H9 (cell line): ENCODE measurements at regions not wholly inside any gene's neighbourhood (a gene's known extent, or its start where the extent isn't known, plus 50 kb on each side); places are given as distances from the start of the nearest gene placed in this dataset.

ENCODE experiments used
- DNase-seq: peaks from one replicate; pipeline ENCODE4 v3.0.0-alpha.2; 2017
- H2AFZ ChIP-seq: one replicate; pipeline ENCODE4 v1.6.1; 2013; ENCODE audit warnings: mild to moderate bottlenecking, low read length, control low read depth, moderate library complexity
- H2AK5ac ChIP-seq: 2 replicates; pipeline ENCODE4 v1.6.1; 2013; ENCODE audit warnings: low read length, control low read depth, mixed read lengths; ENCODE audit not compliant: insufficient read length
- H2BK120ac ChIP-seq: one replicate; pipeline ENCODE4 v1.6.1; 2013; ENCODE audit warnings: low read depth, mild to moderate bottlenecking, low read length, control low read depth, inconsistent platforms; ENCODE audit not compliant: poor library complexity, severe bottlenecking
- H2BK12ac ChIP-seq: 2 replicates; pipeline ENCODE4 v1.6.1; 2013; ENCODE audit warnings: low read length, control low read depth, mixed read lengths, low read depth; ENCODE audit not compliant: insufficient read length
- H2BK15ac ChIP-seq: 2 replicates; pipeline ENCODE4 v1.6.1; 2013; ENCODE audit warnings: low read depth, low read length, control low read depth
- H2BK20ac ChIP-seq: one replicate; pipeline ENCODE4 v1.6.1; 2013; ENCODE audit warnings: low read depth, mild to moderate bottlenecking, low read length, control low read depth, inconsistent platforms; ENCODE audit not compliant: poor library complexity, severe bottlenecking
- H2BK5ac ChIP-seq: 2 replicates; pipeline ENCODE4 v1.6.1; 2013; ENCODE audit warnings: low read length, control low read depth, mixed read lengths; ENCODE audit not compliant: insufficient read length
- H3K14ac ChIP-seq: 2 replicates; pipeline ENCODE4 v1.6.1; 2013; ENCODE audit warnings: low read length, control low read depth; ENCODE audit not compliant: insufficient read depth
- H3K18ac ChIP-seq: 2 replicates; pipeline ENCODE4 v1.6.1; 2013; ENCODE audit warnings: low read depth, mild to moderate bottlenecking, mixed read lengths, low read length, control low read depth; ENCODE audit not compliant: insufficient read length
- H3K23ac ChIP-seq: 2 replicates; pipeline ENCODE4 v1.6.1; 2013; ENCODE audit warnings: low read length, control low read depth, mixed read lengths, low read depth; ENCODE audit not compliant: insufficient read length
- H3K23me2 ChIP-seq: 2 replicates; pipeline ENCODE4 v1.6.1; 2013; ENCODE audit warnings: low read depth, mild to moderate bottlenecking, mixed read lengths, low read length, control low read depth; ENCODE audit not compliant: insufficient read length, poor library complexity, severe bottlenecking
- H3K27ac ChIP-seq: 2 replicates; pipeline ENCODE4 v1.5.1; 2013; ENCODE audit warnings: low read length, control low read depth, mixed read lengths, low read depth; ENCODE audit not compliant: insufficient read length
- H3K27me3 ChIP-seq: 2 replicates; pipeline ENCODE4 v1.6.1; 2013; ENCODE audit warnings: low read length, control low read depth, inconsistent platforms; ENCODE audit not compliant: insufficient read depth
- H3K4ac ChIP-seq: 2 replicates; pipeline ENCODE4 v1.6.1; 2013; ENCODE audit warnings: low read depth, mild to moderate bottlenecking, control low read depth, inconsistent platforms, low read length, moderate library complexity
- H3K4me1 ChIP-seq: 2 replicates; pipeline ENCODE4 v1.6.1; 2013; ENCODE audit warnings: low read length, control low read depth, inconsistent platforms; ENCODE audit not compliant: insufficient read depth
- H3K4me2 ChIP-seq: 2 replicates; pipeline ENCODE4 v1.6.1; 2013; ENCODE audit warnings: low read length, control low read depth, mixed read lengths; ENCODE audit not compliant: insufficient read length, insufficient read depth
- H3K56ac ChIP-seq: 2 replicates; pipeline ENCODE4 v1.6.1; 2013; ENCODE audit warnings: low read depth, mild to moderate bottlenecking, mixed read lengths, low read length, control low read depth; ENCODE audit not compliant: insufficient read length
- H3K79me1 ChIP-seq: 2 replicates; pipeline ENCODE4 v1.6.1; 2013; ENCODE audit warnings: low read depth, mild to moderate bottlenecking, moderate library complexity, low read length, control low read depth, inconsistent platforms; ENCODE audit not compliant: insufficient read depth, poor library complexity, severe bottlenecking
- H3K79me2 ChIP-seq: 2 replicates; pipeline ENCODE4 v1.6.1; 2013; ENCODE audit warnings: low read length, control low read depth, inconsistent platforms; ENCODE audit not compliant: insufficient read depth
- H3K9ac ChIP-seq: 2 replicates; pipeline ENCODE4 v1.6.1; 2013; ENCODE audit warnings: low read length, control low read depth, mixed read lengths; ENCODE audit not compliant: insufficient read length; ENCODE audit errors: extremely low read depth
- H3K9me3 ChIP-seq: one replicate; pipeline ENCODE4 v1.6.1; 2013; ENCODE audit warnings: low read depth, low read length, inconsistent platforms; ENCODE audit not compliant: control insufficient read depth
- H3T11ph ChIP-seq: one replicate; pipeline ENCODE4 v1.6.1; 2013; ENCODE audit warnings: mild to moderate bottlenecking, low read length, control low read depth, inconsistent platforms
- H4K20me1 ChIP-seq: one replicate; pipeline ENCODE4 v1.6.1; 2013; ENCODE audit not compliant: control insufficient read depth, insufficient read length, insufficient read depth
- H4K5ac ChIP-seq: 2 replicates; pipeline ENCODE4 v1.6.1; 2013; ENCODE audit warnings: low read depth, mild to moderate bottlenecking, mixed read lengths, low read length, control low read depth; ENCODE audit not compliant: insufficient read length
- H4K8ac ChIP-seq: replicated peaks from 2 replicates; pipeline ENCODE4 v1.6.1; 2013; ENCODE audit warnings: low read length, control low read depth, mixed read lengths, low read depth; ENCODE audit not compliant: insufficient read length
- H4K91ac ChIP-seq: 2 replicates; pipeline ENCODE4 v1.6.1; 2013; ENCODE audit warnings: low read depth, mild to moderate bottlenecking, moderate library complexity, mixed read lengths, low read length, control low read depth; ENCODE audit not compliant: insufficient read length
- H3K27ac Mint-ChIP-seq, 3 experiments: 2 replicates in 2 of 3; 3 replicates in 1 of 3; pipeline ENCODE4 v1.8.0; 2020 to 2021; ENCODE audit warnings: mixed read lengths in 3 of 3, mild to moderate bottlenecking in 1 of 3, moderate library complexity in 1 of 3
- H3K27me3 Mint-ChIP-seq: 2 replicates; pipeline ENCODE4 v1.8.0; 2021; ENCODE audit warnings: low read depth, mild to moderate bottlenecking, moderate library complexity, mixed read lengths
- H3K36me3 Mint-ChIP-seq, 3 experiments: 2 replicates in 2 of 3; 3 replicates in 1 of 3; pipeline ENCODE4 v1.8.0; 2020 to 2021; ENCODE audit warnings: low read depth in 3 of 3, mixed read lengths in 3 of 3; ENCODE audit not compliant: insufficient read depth in 1 of 3
- H3K4me1 Mint-ChIP-seq, 2 experiments: 2 replicates each; pipeline ENCODE4 v1.8.0; 2020; ENCODE audit warnings: mixed read lengths in 2 of 2
- H3K4me3 Mint-ChIP-seq, 2 experiments: 2 replicates in 1 of 2; 3 replicates in 1 of 2; pipeline ENCODE4 v1.8.0; 2020 to 2021; ENCODE audit warnings: mild to moderate bottlenecking in 2 of 2, mixed read lengths in 2 of 2, moderate library complexity in 1 of 2
- H3K9me3 Mint-ChIP-seq, 2 experiments: 2 replicates in 1 of 2; 3 replicates in 1 of 2; pipeline ENCODE4 v1.8.0; 2020; ENCODE audit warnings: mild to moderate bottlenecking in 2 of 2, mixed read lengths in 2 of 2, moderate library complexity in 1 of 2
- CTCF ChIP-seq: fragments of 200-600 bp; sonication (generic); conservative IDR thresholded peaks from 3 replicates; pipeline ENCODE4 v1.8.0; 2021; ENCODE audit warnings: antibody characterized with exemption, mild to moderate bottlenecking
- WGBS: extraction: QIAGEN DNeasy Blood & Tissue Kit; methylation state at CpG from one replicate; pipeline ENCODE4 v1.1.7; 2013; ENCODE audit warnings: missing lambda C conversion rate, low lambda C conversion rate, mixed read lengths; ENCODE audit not compliant: insufficient read length; ENCODE audit errors: extremely low coverage; 5-methylcytosine and 5-hydroxymethylcytosine counted together

GRCh38 chr19:29450812-29451211 lies 75.0 kb upstream of the VSTM2B start:
- Histone ChIP-seq H3K27ac (no peak overlapping the region), H4K91ac (no peak overlapping the region), H3K4me1 (no peaks in the 10 kb centered on the region), H4K20me1 (no peaks in the 10 kb centered on the region), H2AK5ac (no peak overlapping the region), H3K9me3 (no peaks in the 10 kb centered on the region), H2AFZ (no peak overlapping the region), H3K4ac (no peak overlapping the region), H2BK120ac (no peak overlapping the region), H3K79me1 (no peaks in the 10 kb centered on the region), H3K27me3 (no peaks in the 10 kb centered on the region), H3K4me2 (no peak overlapping the region), H3K14ac (no peak overlapping the region), H2BK20ac (no peak overlapping the region), H4K5ac (no peak overlapping the region), H2BK5ac (no peak overlapping the region), H2BK12ac (no peak overlapping the region), H3K23me2 (no peaks in the 10 kb centered on the region), H3K9ac (no peak overlapping the region), H3K18ac (no peak overlapping the region), H3K79me2 (no peaks in the 10 kb centered on the region), H3K23ac (no peak overlapping the region), H4K8ac (no peak overlapping the region), H3T11ph (no peak overlapping the region), H2BK15ac (no peak overlapping the region), H3K56ac (no peak overlapping the region)
- DNase-seq = no peak
- no peak for TF ChIP-seq CTCF
- no CpG with 5 or more reads among the region's 4 CpGs for WGBS
- Mint-ChIP-seq H3K4me1 (no peaks in the 10 kb centered on the region), H3K36me3 (no peaks in the 10 kb centered on the region), H3K4me3 (no peak overlapping the region), H3K27me3 (peaks cover 34% of the 10 kb centered on the region), H3K27ac (no peak overlapping the region; a peak in 1 of 7 replicates), H3K9me3 (peaks cover 0 to 3% of the 10 kb centered on the region in 2 experiments; a peak in 2 of 5 replicates)
